HEK293 (cell line): ENCODE measurements at regions not wholly inside any gene's neighbourhood (a gene's known extent, or its start where the extent isn't known, plus 50 kb on each side); places are given as distances from the start of the nearest gene placed in this dataset.

ENCODE experiments used
- CTCF ChIA-PET: fragments of 350-600 bp; formaldehyde crosslinking; extraction: SDS; loops from one replicate; lab custom pipeline; 2021; ENCODE audit warnings: antibody characterized with exemption; lab: Yijun Ruan, JAX
- POLR2A ChIA-PET: fragments of 300-600 bp; formaldehyde crosslinking; extraction: SDS; loops from one replicate; lab custom pipeline; 2020; ENCODE audit warnings: antibody characterized with exemption, inconsistent platforms; lab: Yijun Ruan, JAX
- H3K27ac ChIP-seq: fragments of 200-500 bp; sonication (Bioruptor generic); 2 replicates; pipeline ENCODE4 v1.5.1; 2014; ENCODE audit warnings: low read depth, low read length, control low read depth, inconsistent platforms; ENCODE audit errors: extremely low read depth
- H3K36me3 ChIP-seq, 2 experiments: fragments of 200-500 bp in 1 of 2; sonication (Bioruptor generic) in 1 of 2; 1 replicate in 1 of 2; 2 replicates in 1 of 2; pipeline ENCODE4 v1.5.1; 2014 to 2017; ENCODE audit warnings: inconsistent platforms in 2 of 2, low read length in 2 of 2; ENCODE audit not compliant: control insufficient read depth in 2 of 2, insufficient read depth in 1 of 2
- H3K4me1 ChIP-seq: fragments of 200-500 bp; sonication (Bioruptor generic); 2 replicates; pipeline ENCODE4 v1.5.1; 2014; ENCODE audit warnings: mild to moderate bottlenecking, low read length, inconsistent platforms; ENCODE audit not compliant: control insufficient read depth, insufficient read depth
- H3K4me3 ChIP-seq: 2 replicates; pipeline ENCODE4 v1.5.1; 2011; ENCODE audit warnings: low read depth, mild to moderate bottlenecking, control low read depth, low read length, moderate library complexity
- H3K9me3 ChIP-seq: fragments of 200-500 bp; sonication (Bioruptor generic); 2 replicates; pipeline ENCODE4 v1.5.1; 2014; ENCODE audit warnings: low read depth, low read length, inconsistent platforms; ENCODE audit not compliant: control insufficient read depth, insufficient read depth
- BCL11A ChIP-seq: fragments of 450-650 bp; formaldehyde crosslinking; IDR thresholded peaks from 2 replicates; pipeline ENCODE4 v1.5.1; 2016; ENCODE audit warnings: low read depth, missing biosample characterization, missing genetic modification characterization
- GFI1B ChIP-seq: fragments of 450-650 bp; formaldehyde crosslinking; IDR thresholded peaks from 2 replicates; pipeline ENCODE4 v1.5.1; 2016; ENCODE audit warnings: missing biosample characterization, missing genetic modification characterization
- KLF9 ChIP-seq: fragments of 450-650 bp; formaldehyde crosslinking; IDR thresholded peaks from 2 replicates; pipeline ENCODE4 v1.5.1; 2016; ENCODE audit warnings: missing biosample characterization, missing genetic modification characterization, low read depth
- PRDM1 ChIP-seq: fragments of 450-650 bp; formaldehyde crosslinking; IDR thresholded peaks from 2 replicates; pipeline ENCODE4; 2016; ENCODE audit warnings: missing biosample characterization, missing genetic modification characterization
- SCRT2 ChIP-seq: fragments of 450-650 bp; formaldehyde crosslinking; IDR thresholded peaks from 2 replicates; pipeline ENCODE4 v1.5.1; 2016; ENCODE audit warnings: missing biosample characterization, missing genetic modification characterization
- SP2 ChIP-seq: fragments of 450-650 bp; formaldehyde crosslinking; IDR thresholded peaks from 2 replicates; pipeline ENCODE4 v1.5.1; 2016; ENCODE audit warnings: missing biosample characterization, missing genetic modification characterization
- SP7 ChIP-seq: fragments of 450-650 bp; formaldehyde crosslinking; IDR thresholded peaks from 2 replicates; pipeline ENCODE4 v1.5.1; 2016; ENCODE audit warnings: missing biosample characterization, missing genetic modification characterization
- TCF7L2 ChIP-seq: IDR thresholded peaks from 2 replicates; pipeline ENCODE4 v1.6.1; 2011; ENCODE audit warnings: low read depth, mild to moderate bottlenecking, inconsistent platforms, low read length, moderate library complexity, borderline replicate concordance
- WT1 ChIP-seq: fragments of 450-650 bp; formaldehyde crosslinking; IDR thresholded peaks from 2 replicates; pipeline ENCODE4 v1.5.1; 2016; ENCODE audit warnings: missing biosample characterization, missing genetic modification characterization
- ZFP37 ChIP-seq: fragments of 450-650 bp; formaldehyde crosslinking; IDR thresholded peaks from 2 replicates; pipeline ENCODE4 v1.5.1; 2016; ENCODE audit warnings: missing biosample characterization, missing genetic modification characterization
- ZFP69B ChIP-seq: fragments of 450-650 bp; formaldehyde crosslinking; IDR thresholded peaks from 2 replicates; pipeline ENCODE4 v1.5.1; 2016; ENCODE audit warnings: missing biosample characterization, missing genetic modification characterization
- ZNF10 ChIP-seq: fragments of 450-650 bp; formaldehyde crosslinking; IDR thresholded peaks from 2 replicates; pipeline ENCODE4 v1.5.1; 2017; ENCODE audit warnings: missing biosample characterization, missing genetic modification characterization
- ZNF239 ChIP-seq: fragments of 450-650 bp; formaldehyde crosslinking; IDR thresholded peaks from 2 replicates; pipeline ENCODE4 v1.5.1; 2016; ENCODE audit warnings: missing biosample characterization, missing genetic modification characterization
- ZNF324 ChIP-seq: fragments of 450-650 bp; formaldehyde crosslinking; IDR thresholded peaks from 2 replicates; pipeline ENCODE4 v1.5.1; 2016; ENCODE audit warnings: missing biosample characterization, missing genetic modification characterization
- ZNF354C ChIP-seq: fragments of 450-650 bp; formaldehyde crosslinking; IDR thresholded peaks from 2 replicates; pipeline ENCODE4 v1.5.1; 2016; ENCODE audit warnings: missing biosample characterization, missing genetic modification characterization, low read depth, borderline replicate concordance
- ZNF416 ChIP-seq: fragments of 450-650 bp; formaldehyde crosslinking; IDR thresholded peaks from 2 replicates; pipeline ENCODE4 v1.5.1; 2016; ENCODE audit warnings: missing biosample characterization, missing genetic modification characterization
- ZNF530 ChIP-seq: fragments of 450-650 bp; formaldehyde crosslinking; IDR thresholded peaks from 2 replicates; pipeline ENCODE4 v1.5.1; 2016; ENCODE audit warnings: low read depth, missing biosample characterization, missing genetic modification characterization
- ZNF561 ChIP-seq: fragments of 450-650 bp; IDR thresholded peaks from 2 replicates; pipeline ENCODE4 v1.5.1; 2018; ENCODE audit warnings: missing biosample characterization, missing genetic modification characterization, borderline replicate concordance
- ZNF585B ChIP-seq: fragments of 450-650 bp; formaldehyde crosslinking; IDR thresholded peaks from 2 replicates; pipeline ENCODE4 v1.5.1; 2016; ENCODE audit warnings: missing biosample characterization, missing genetic modification characterization
- ZNF626 ChIP-seq: fragments of 450-650 bp; sonication (Bioruptor Pico); formaldehyde crosslinking; IDR thresholded peaks from 2 replicates; pipeline ENCODE4 v1.5.1; 2018; ENCODE audit warnings: missing biosample characterization, missing genetic modification characterization, inconsistent platforms
- ZNF629 ChIP-seq: fragments of 450-650 bp; formaldehyde crosslinking; IDR thresholded peaks from 2 replicates; pipeline ENCODE4 v1.5.1; 2017; ENCODE audit warnings: missing biosample characterization, missing genetic modification characterization
- ZNF707 ChIP-seq: fragments of 450-650 bp; formaldehyde crosslinking; IDR thresholded peaks from 2 replicates; pipeline ENCODE4 v1.5.1; 2016; ENCODE audit warnings: missing biosample characterization, missing genetic modification characterization
- ZNF747 ChIP-seq: fragments of 450-650 bp; formaldehyde crosslinking; IDR thresholded peaks from 2 replicates; pipeline ENCODE4 v1.5.1; 2016; ENCODE audit warnings: missing biosample characterization, missing genetic modification characterization
- ZNF76 ChIP-seq: fragments of 450-650 bp; formaldehyde crosslinking; IDR thresholded peaks from 2 replicates; pipeline ENCODE4; 2016; ENCODE audit warnings: low read depth, missing biosample characterization, missing genetic modification characterization, borderline replicate concordance
- ZNF768 ChIP-seq: fragments of 450-650 bp; formaldehyde crosslinking; IDR thresholded peaks from 2 replicates; pipeline ENCODE4 v1.5.1; 2018; ENCODE audit warnings: missing biosample characterization, mild to moderate bottlenecking, missing genetic modification characterization
- ZNF843 ChIP-seq: fragments of 450-650 bp; formaldehyde crosslinking; IDR thresholded peaks from 2 replicates; pipeline ENCODE4 v1.5.1; 2016; ENCODE audit warnings: missing biosample characterization, missing genetic modification characterization
- TF ChIP-seq, protein P1 (sequence below): fragments of 450-650 bp; formaldehyde crosslinking; IDR thresholded peaks from 2 replicates; pipeline ENCODE4 v1.5.1; 2016; ENCODE audit warnings: missing biosample characterization, missing genetic modification characterization
- TF ChIP-seq, protein P2 (sequence below): fragments of 450-650 bp; formaldehyde crosslinking; IDR thresholded peaks from 2 replicates; pipeline ENCODE4 v1.5.1; 2016; ENCODE audit warnings: missing biosample characterization, missing genetic modification characterization
- TF ChIP-seq, protein P3 (sequence below): fragments of 450-650 bp; formaldehyde crosslinking; IDR thresholded peaks from 2 replicates; pipeline ENCODE4 v1.5.1; 2017; ENCODE audit warnings: missing biosample characterization, missing genetic modification characterization

DNA sequence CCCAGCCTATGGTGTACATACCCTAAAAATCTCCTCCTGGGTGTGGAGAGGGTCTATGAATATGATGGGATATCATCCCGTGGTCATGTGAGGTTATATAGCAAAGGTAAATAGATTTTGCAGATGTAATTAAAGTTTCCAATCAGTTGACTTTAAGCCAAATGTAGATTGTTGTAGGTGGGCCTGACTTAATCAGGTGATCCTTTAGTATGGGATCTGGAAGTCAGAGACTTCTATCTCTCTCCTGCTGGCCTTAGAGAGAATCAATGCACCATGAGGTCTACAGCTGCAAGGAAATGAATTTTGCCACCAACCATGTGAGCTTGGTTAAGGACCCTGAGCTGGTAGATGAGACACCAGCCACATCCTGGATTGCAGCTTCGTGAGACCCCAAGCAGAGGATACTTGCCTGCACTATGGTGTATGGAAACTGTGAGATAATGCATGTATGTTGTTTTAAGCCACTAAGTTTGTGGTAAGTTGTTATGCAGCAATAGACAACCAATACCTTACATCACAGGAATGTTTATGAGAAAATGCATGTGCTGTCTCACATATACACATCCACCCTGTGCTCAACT, 137.1 kb upstream of the SLC6A11 start:
- Histone ChIP-seq H3K4me3 (no peak overlapping the region), H3K36me3 (no peaks in the 10 kb centered on the region), H3K4me1 (no peaks in the 10 kb centered on the region), H3K27ac (no peak overlapping the region), H3K9me3 (no peaks in the 10 kb centered on the region)
- ChIA-PET CTCF (interaction anchor here (0.7 kb wide), 1 partner anchor 9 kb away, joined by 3 read pairs; no protein-coding TSS in a partner anchor), POLR2A (no interaction called here)
- no peak for TF ChIP-seq PRDM1 (tag by site-specific recombination)
- TF ChIP-seq ZNF707 (tag by site-specific recombination) = no peak
- peak; percentile 93 for TF ChIP-seq ZNF10

DNA sequence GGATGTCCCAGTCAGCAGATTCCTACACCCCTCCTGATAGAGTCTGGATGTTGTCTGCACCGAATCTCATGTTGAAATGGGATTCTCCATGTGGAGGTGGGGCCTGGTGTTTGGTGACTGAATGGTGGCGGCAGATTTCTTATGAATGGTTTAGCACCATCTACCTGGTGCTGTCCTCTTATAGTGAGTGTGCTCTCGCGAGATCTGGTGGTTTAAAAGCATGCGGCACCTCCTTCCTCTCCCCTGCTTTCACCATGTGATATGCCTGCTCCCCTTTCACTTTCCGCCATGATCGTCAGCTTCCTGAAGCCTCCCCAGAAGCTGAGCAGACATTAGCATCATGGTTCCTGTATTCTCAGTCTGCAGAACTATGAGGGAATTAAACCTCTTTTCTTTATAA, 135.2 kb upstream of the SLC6A11 start:
- Histone ChIP-seq H3K4me3 (no peak overlapping the region), H3K9me3 (no peaks in the 10 kb centered on the region), H3K27ac (no peak overlapping the region), H3K36me3 (no peaks in the 10 kb centered on the region), H3K4me1 (no peaks in the 10 kb centered on the region)
- CTCF ChIA-PET = interaction anchor here (0.6 to 1.6 kb wide), 2 partner anchors 57 to 859 kb away, joined by 3 to 5 read pairs; no protein-coding TSS in a partner anchor
- POLR2A ChIA-PET = no interaction called here
- TF ChIP-seq ZNF561 (tag by site-specific recombination) = no peak
- TF ChIP-seq ZNF585B = no peak
- no peak for TF ChIP-seq KLF9 (tag by site-specific recombination)
- no peak for TF ChIP-seq SP7 (tag by site-specific recombination)
- no peak for TF ChIP-seq ZNF768 (tag by site-specific recombination)
- no peak for TF ChIP-seq BCL11A (tag by site-specific recombination)

DNA sequence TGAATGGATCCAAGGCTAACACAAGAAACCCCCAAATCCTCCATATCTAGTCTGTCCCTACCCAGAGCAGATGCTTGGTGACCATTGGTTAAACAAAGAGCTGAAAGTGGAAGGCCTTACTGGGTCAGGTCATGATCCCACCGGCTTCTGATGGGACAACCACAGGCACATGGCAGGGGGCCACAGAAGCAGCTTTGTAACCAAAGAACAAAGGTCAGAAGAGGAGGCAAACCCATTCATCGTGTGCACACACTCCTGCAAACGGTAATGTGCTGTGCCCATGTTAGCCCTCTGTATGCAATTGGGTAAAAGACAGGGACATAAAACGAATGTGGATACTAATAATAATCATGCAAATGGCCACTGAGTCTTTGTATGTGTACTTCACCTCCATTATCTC, 133.3 kb upstream of the SLC6A11 start:
- H3K4me3 ChIP-seq = no peak overlapping the region
- ChIA-PET CTCF (no interaction called here), POLR2A (no interaction called here)
- no peak overlapping the region for H3K27ac ChIP-seq
- H3K36me3 ChIP-seq = no peaks in the 10 kb centered on the region
- H3K4me1 ChIP-seq = no peaks in the 10 kb centered on the region
- TF ChIP-seq GFI1B (tag by site-specific recombination) = no peak
- no peak for TF ChIP-seq ZFP69B (tag by site-specific recombination)
- TF ChIP-seq ZNF76 (tag by site-specific recombination) = no peak
- TF ChIP-seq SP2 (tag by site-specific recombination) = no peak
- TF ChIP-seq ZNF324 = no peak
- TF ChIP-seq TCF7L2 = no peak
- TF ChIP-seq, protein P1, sequence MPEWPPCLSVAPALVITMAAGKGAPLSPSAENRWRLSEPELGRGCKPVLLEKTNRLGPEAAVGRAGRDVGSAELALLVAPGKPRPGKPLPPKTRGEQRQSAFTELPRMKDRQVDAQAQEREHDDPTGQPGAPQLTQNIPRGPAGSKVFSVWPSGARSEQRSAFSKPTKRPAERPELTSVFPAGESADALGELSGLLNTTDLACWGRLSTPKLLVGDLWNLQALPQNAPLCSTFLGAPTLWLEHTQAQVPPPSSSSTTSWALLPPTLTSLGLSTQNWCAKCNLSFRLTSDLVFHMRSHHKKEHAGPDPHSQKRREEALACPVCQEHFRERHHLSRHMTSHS = no peak
- TF ChIP-seq ZNF239 (tag by site-specific recombination) = no peak
- no peak for TF ChIP-seq ZNF747 (tag by site-specific recombination)
- no peak for TF ChIP-seq ZFP37
- TF ChIP-seq, all 188 proteins: peak for 0
- H3K9me3 ChIP-seq = no peaks in the 10 kb centered on the region

DNA sequence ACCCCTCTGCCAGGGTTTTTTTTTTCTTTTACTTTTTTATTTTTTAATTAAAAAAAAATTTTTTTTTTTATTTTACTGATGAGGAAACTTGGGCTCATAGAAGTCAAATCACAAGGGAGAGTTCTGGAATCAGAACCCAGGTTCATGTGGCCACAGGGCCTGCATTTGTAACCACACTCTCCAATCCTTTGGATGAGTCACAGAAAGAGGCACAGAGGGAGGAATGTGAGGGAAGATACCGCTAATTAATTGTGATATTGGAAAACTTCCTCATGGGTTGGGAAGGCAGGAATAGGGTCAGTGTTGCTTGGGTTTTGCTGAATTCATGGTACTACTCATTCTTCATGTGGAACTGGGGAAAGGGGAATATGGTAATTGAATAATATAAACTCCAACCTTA, 132.9 kb upstream of the SLC6A11 start:
- TF ChIP-seq, protein P2, sequence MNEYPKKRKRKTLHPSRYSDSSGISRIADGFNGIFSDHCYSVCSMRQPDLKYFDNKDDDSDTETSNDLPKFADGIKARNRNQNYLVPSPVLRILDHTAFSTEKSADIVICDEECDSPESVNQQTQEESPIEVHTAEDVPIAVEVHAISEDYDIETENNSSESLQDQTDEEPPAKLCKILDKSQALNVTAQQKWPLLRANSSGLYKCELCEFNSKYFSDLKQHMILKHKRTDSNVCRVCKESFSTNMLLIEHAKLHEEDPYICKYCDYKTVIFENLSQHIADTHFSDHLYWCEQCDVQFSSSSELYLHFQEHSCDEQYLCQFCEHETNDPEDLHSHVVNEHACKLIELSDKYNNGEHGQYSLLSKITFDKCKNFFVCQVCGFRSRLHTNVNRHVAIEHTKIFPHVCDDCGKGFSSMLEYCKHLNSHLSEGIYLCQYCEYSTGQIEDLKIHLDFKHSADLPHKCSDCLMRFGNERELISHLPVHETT (tag by site-specific recombination) = no peak
- no peak for TF ChIP-seq ZNF530 (tag by site-specific recombination)
- TF ChIP-seq ZNF354C (tag by site-specific recombination) = no peak
- TF ChIP-seq ZNF843 (tag by site-specific recombination) = no peak
- no peak for TF ChIP-seq WT1
- TF ChIP-seq ZNF626 (tag by site-specific recombination) = no peak
- TF ChIP-seq, protein P3, sequence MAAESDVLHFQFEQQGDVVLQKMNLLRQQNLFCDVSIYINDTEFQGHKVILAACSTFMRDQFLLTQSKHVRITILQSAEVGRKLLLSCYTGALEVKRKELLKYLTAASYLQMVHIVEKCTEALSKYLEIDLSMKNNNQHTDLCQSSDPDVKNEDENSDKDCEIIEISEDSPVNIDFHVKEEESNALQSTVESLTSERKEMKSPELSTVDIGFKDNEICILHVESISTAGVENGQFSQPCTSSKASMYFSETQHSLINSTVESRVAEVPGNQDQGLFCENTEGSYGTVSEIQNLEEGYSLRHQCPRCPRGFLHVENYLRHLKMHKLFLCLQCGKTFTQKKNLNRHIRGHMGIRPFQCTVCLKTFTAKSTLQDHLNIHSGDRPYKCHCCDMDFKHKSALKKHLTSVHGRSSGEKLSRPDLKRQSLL (tag by site-specific recombination) = no peak
- TF ChIP-seq SCRT2 = no peak
- no peak for TF ChIP-seq ZNF416
- no peak for TF ChIP-seq ZNF629 (tag by site-specific recombination)

More for the DNA sequence above, 132.9 kb upstream of the SLC6A11 start:
- ChIA-PET CTCF (no interaction called here), POLR2A (no interaction called here)
- Histone ChIP-seq H3K36me3 (no peaks in the 10 kb centered on the region), H3K4me1 (no peaks in the 10 kb centered on the region), H3K4me3 (no peak overlapping the region), H3K9me3 (no peaks in the 10 kb centered on the region), H3K27ac (no peak overlapping the region)
